C1 segment of cervical spinal cord (tissue), 14 donors: ENCODE measurements at regions not wholly inside any gene's neighbourhood (a gene's known extent, or its start where the extent isn't known, plus 50 kb on each side); places are given as distances from the start of the nearest gene placed in this dataset.

Experiments used
- DNase-seq, 14 donors: peaks; one replicate each; lab custom pipeline; 2025; lab: John Stamatoyannopoulos, UW

DNA sequence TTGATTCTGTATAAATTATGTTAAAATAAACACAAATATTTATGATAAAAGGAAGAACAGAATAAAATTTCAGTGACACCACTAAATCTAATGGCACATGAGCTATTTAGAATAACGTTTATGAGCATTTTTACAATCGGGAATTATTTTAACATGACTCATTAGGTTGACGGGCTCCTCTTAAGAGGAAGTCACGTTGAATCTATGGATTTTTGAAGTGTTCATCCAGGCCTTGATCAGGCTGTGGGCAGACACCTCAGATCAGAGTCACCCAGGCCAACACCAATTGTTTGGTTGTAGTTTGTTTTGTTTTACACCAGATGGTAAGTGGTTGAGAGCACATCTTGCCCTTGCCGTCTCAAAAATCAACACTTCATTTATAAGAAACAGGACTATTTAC, 257.8 kb downstream of the FOXO1 start:
- no peak for DNase-seq

- no peak for DNase-seq
These were observed 257.2 kb downstream of the FOXO1 start for GRCh38 chr13:40409278-40409677.

GRCh38 chr13:40410315-40410714, 256.1 kb downstream of the FOXO1 start:
- no peak for DNase-seq

DNA sequence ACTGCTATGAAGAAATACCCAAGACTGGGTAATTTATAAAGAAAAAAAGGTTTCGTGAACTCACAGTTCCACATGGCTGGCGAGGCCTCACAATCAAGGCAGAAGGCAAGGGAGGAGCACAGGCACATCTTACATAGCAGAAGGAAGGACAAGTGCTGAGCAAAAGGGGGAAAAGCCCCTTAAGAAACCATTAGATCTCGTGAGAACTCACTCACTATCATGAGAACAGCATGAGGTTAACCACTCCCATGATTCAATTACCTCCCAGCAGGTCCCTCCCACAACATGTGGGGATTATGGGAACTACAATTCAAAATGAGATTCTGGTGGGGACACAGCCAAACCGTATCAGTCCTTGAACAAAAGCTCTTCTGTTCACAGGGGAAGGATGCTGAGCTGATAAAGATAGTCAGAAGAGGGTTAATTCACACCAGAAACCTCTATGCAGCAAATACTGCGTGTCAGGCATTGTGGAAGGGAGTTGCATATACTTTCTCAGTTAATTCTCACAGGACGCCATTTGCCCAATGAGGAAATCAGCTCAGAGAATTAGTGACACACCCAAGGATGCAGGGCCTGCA, 246.2 kb downstream of the FOXO1 start:
- DNase-seq: no peak

- DNase-seq: no peak
These were observed 243.7 kb downstream of the FOXO1 start for GRCh38 chr13:40422588-40423235.

DNA sequence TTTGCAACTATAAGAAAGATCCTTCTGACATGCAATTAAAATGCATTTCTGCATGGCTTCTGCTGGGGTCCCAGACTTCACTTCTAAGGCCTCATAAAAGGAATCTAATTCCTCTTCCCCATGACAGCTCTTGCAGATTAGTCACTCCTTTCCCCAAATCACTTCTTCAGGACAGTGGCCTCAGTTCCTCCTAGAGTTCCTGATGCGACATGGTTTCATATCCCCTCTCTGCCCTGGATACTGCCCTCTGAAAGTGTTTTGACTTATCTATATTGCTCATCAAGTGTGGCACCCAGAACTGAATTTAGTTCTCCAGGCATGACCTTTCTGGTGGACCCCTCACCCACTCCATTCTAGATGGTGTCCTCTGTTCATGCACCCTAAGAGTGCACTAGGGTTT, 238.1 kb downstream of the FOXO1 start:
- no peak for DNase-seq

GRCh38 chr13:40429706-40430545, 236.5 kb downstream of the FOXO1 start:
- DNase-seq: no peak

DNA sequence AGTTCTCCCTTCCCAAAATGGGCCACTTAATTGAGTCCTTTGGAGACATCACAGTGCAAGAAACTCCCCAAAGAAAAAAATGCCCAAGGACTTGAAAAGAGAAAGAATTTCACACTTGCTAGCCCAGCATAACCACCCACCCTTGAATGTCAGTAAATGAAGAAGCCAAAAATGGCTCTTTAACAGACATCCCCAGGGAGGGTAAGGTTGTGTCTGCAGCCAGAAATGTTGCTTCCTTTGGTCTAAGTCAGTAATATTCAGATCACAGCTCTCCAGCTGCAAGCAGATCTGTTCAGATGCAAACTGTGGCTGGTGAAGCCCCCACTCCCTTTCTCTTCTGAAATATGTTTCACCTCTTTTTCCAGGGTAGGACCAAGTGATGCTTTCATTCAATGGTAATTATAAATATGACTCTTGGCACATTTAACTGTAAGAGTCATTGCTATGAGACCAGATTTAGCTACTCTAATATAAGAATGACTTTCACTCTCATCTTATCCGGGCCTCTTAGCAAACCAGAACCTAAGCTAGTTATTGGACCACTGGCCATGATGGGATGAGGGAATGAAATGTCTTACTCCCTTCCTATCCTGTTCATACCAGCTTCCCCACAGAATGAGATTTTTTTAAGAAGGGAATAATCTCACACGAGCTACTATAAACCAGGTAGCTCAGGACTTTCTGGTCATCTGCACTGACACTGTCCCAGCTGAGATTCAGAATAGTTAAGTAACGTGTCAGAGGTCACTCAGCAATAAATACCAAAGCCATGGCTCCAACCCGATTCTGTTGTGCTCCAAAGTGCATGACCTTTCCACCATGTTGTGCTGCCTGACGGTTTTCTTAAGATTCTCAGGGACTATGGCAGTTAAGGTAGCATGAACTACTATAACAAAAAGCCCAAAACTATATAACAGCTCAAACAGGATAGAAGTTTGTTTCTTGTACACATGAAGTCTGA, 234.1 kb downstream of the FOXO1 start:
- no peak for DNase-seq

- no peak for DNase-seq
These were observed 233.4 kb downstream of the FOXO1 start for GRCh38 chr13:40433001-40433400.

- no peak for DNase-seq
These were observed 232.9 kb downstream of the FOXO1 start for GRCh38 chr13:40433577-40433976.

- no peak for DNase-seq
These were observed 231.7 kb downstream of the FOXO1 start for GRCh38 chr13:40434516-40435397.

- no peak for DNase-seq
These were observed 228.3 kb downstream of the FOXO1 start for GRCh38 chr13:40438022-40438680.

DNA sequence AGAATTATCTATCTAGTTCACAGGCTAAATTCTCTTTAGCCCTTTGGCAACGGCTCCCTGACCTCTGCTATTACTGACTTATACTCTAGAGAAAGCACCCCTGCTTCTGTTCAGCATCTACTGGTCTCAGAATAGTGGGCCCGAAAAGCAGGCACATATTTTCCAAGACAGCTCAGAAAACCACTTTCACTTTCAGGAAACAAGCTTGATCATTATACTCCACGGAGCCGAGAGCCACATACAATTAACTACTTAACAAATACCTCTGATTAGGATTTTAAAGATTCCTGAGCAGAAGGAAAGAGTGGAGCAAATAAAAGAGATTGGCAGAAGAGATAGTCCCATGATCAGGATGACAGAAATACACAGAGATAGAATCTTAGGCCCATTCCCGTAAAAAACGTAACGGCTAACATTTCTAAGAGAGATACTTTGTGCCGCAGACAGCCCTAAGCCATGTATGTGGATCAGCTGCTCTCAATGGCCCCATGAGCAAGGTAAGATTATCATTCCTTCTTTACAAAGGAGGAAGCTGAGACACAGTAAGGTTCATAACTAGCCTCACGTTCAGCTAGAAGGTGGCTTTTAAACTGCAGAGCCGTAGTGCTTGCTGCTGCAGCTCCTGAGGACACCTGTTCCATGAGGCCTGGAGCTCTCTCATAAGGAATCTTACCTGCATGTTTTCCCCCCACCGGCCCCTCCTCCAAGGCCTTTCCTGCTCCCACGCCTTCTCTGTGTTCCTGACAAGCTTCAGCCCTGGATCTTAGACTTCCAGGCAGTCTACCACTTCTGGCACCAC, 227.2 kb downstream of the FOXO1 start:
- no peak for DNase-seq

DNA sequence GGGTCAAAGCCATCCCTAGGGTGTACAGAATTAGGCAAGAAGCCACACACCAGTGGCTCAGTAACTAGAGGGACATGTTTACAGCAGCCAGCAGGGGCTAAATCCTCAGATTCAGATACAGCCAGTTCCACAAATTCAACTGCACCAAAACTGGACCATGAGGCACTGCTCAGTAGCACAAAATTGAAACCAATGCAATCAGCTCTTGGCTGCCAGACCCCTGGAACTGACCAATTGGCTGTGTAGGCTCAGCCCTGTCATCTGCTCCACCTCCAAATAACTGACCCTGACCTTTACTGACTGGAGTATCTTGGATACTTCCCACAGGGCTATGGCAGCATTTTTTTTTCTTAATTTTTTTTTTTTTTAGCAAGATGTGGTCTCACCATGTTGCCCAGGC, 226.5 kb downstream of the FOXO1 start:
- DNase-seq: no peak

- peak in 10 of 14 donors; percentile 14 to 72 (median 49) for DNase-seq
These were observed 225.2 kb downstream of the FOXO1 start for GRCh38 chr13:40440990-40441820.

DNA sequence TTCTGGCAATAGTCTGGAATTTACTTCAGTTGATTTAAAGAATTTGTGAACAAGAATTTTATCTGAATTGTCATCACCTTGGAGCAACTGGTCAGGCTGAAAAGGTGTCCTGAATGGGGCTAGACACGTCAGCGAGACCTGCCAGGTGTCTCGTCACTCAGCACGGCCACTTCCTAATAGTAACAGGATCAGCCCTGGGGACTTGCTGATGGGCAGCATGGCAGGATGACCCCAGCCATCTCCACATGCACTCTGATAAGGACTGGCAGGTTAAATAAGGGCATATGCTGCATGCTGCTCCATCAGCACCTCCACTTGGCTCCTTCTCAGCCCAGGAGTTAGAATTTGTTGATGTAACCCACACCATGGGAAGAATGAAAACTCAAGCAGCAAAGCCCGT, 224.2 kb downstream of the FOXO1 start:
- no peak for DNase-seq

DNA sequence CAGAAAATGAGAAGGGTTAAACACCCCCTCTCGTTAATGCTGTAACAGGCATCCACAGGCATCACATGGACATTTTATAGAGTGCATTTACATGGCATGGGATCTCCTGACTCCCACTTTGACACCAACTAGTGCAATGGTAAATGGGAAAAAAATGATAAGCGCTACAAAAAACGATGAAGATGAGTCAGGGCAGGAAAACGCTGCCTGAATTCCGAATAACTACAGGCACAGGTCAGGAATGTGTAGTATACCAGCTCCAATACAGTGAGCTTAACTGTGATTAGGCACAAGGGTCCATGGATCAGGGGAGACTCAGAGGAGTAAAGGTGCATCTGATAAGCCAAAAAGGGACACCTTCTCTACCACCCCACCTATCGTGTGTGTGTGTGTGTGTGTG, 223.6 kb downstream of the FOXO1 start:
- no peak for DNase-seq

DNA sequence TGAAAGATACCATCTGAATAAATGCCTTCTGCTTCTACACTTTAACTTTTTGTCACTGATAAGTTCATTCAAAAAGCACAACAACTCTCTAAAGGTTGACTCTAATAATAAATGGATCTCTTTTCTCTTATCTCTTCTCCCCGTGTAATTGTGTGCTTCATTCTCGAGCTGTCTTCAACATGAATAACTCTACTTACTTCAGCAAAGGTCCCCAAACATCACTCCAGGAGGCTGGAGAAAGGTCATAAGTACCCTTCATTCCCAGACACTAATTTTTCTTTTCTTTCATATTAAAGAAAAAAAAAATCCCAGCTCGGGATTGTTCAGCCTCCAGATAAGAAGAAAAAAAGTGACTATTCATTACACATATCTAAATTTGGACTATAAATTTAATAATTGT, 222.2 kb downstream of the FOXO1 start:
- DNase-seq: no peak
